Heart right ventricle (tissue), 16 donors: ENCODE measurements at regions not wholly inside any gene's neighbourhood (a gene's known extent, or its start where the extent isn't known, plus 50 kb on each side); places are given as distances from the start of the nearest gene placed in this dataset.

ENCODE experiments used
- ATAC-seq, 8 donors: fragments of 200-7000 bp; cut with Tn5 transposase; one replicate each; pipeline ENCODE4 v1.9.1; 2020; ENCODE audit warnings: mild to moderate bottlenecking in 8 of 8, moderate library complexity in 8 of 8, moderate number of reproducible peaks in 1 of 8
- DNase-seq, 2 donors: peaks; one replicate each; pipeline ENCODE4 v3.0.0-alpha.2; 2020
- H3K27ac ChIP-seq, 10 donors: fragments of 200-600 bp; sonication (generic) in 2 of 10; one replicate each; pipeline versions ENCODE4 v1.5.0 to v1.8.0; 2020 to 2022; ENCODE audit warnings: mild to moderate bottlenecking in 3 of 10
- H3K27me3 ChIP-seq, 7 donors: fragments of 200-600 bp; one replicate each; pipeline ENCODE4 v1.8.0; 2021 to 2022; ENCODE audit warnings: mild to moderate bottlenecking in 2 of 7
- H3K36me3 ChIP-seq, 9 donors: fragments of 200-600 bp; sonication (generic) in 1 of 9; one replicate each; pipeline versions ENCODE4 v1.5.0 to v1.8.0; 2020 to 2022; ENCODE audit warnings: mild to moderate bottlenecking in 2 of 9
- H3K4me1 ChIP-seq, 9 donors: fragments of 200-600 bp; sonication (generic) in 1 of 9; one replicate each; pipeline versions ENCODE4 v1.5.0 to v1.8.0; 2020 to 2022; ENCODE audit warnings: mild to moderate bottlenecking in 4 of 9
- H3K4me3 ChIP-seq, 10 donors: fragments of 200-600 bp; sonication (generic) in 2 of 10; one replicate each; pipeline versions ENCODE4 v1.5.0 to v1.8.0; 2020 to 2022; ENCODE audit warnings: mild to moderate bottlenecking in 7 of 10, moderate library complexity in 2 of 10
- H3K9me3 ChIP-seq, 11 donors: fragments of 200-600 bp in 10 of 11; sonication (generic) in 2 of 11; one replicate each; pipeline versions ENCODE4 v1.5.0 to v1.8.0; 2013 to 2022; ENCODE audit warnings: mild to moderate bottlenecking in 2 of 11, control low read depth in 1 of 11, moderate library complexity in 1 of 11
- WGBS, 2 donors: extraction: QIAGEN DNeasy Blood & Tissue Kit; methylation state at CpG; one replicate each; pipeline ENCODE4 v1.1.7; 2013; ENCODE audit warnings: inconsistent platforms in 1 of 2; 5-methylcytosine and 5-hydroxymethylcytosine counted together
- intact Hi-C, 10 donors: fragments of 100-400 bp; cut with DNase I; formaldehyde crosslinking; loops; one replicate each; pipeline versions ENCODE4 v1.11.1 to v1.14.2; 2022
- TF ChIP-seq, protein P1 (sequence below), 9 donors: fragments of 200-600 bp; sonication (generic) in 2 of 9; IDR thresholded peaks; one replicate each; pipeline versions ENCODE4 v1.5.0 to v1.8.0; 2021 to 2022; ENCODE audit warnings: antibody characterized with exemption in 9 of 9, mild to moderate bottlenecking in 5 of 9, moderate library complexity in 1 of 9
- donor health status: Arrhythmogenic right ventricular cardiomyopathy.
- donor health status: ischemic (EF 13 %, LVEDD 7.1; RV severe dilation, severe dysfunction).
- donor health status: healthy with polysubstance abuse.
- donor health status: DM: no; HTN: yes; CAD: no.
- donor health status: DM: no; HTN: no; CAD: no.
- donor health status: ischemic (EF 25% LVEDD 6.9; RV normal size, moderate dysfunction).
- donor health status: ischemic (EF 25% LVEDD 5.7; RV mildly dilated, moderate dysfunction).
- donor health status: healthy.
- donor health status: DM: yes; HTN: yes; CAD: no.
- donor health status: Ischemic cardiomyopathy.
- donor health status: ischemic (EF 35%, LVEDD 5.7; RV mildly dilated, moderate dysfunction).
- donor health status: nonischemic (EF 11% LVEDD 7.7; RV severe dilation, severe dysfunction).
- donor health status: DM: yes; HTN: yes; CAD: no.
- donor health status: PGD.
- donor health status: ischemic (EF 29% LVEDD 5.4; RV normal size, mild dysfunction).
- donor health status: nonischemic (EF 23%, LVEDD 6.1; RV moderate dilation, normal function).

DNA sequence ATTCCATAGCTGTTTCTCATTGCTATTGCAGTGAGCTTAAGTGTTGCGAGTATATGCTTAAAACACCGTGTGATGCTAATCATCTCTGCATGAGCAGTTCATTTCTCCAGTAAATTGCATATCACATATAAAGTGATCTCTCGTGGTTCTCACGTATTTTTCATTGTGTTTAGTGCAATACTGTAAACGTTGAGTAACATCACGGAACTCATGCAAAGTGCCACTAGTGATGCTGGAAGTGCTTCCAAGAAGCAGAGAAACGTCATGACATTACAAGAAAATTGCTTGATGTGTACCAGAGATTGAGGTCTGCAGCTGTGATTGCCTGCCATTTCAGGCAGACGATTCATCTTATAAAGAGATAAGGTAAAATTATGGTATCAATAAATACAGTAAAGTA, 830.4 kb downstream of the GRIK2 start:
- 85 to 89% methylated on average over 8 of the region's 8 CpGs for WGBS, 2 donors
- H3K4me1 ChIP-seq: no peaks in the 10 kb centered on the region
- DNase-seq: no peak

DNA sequence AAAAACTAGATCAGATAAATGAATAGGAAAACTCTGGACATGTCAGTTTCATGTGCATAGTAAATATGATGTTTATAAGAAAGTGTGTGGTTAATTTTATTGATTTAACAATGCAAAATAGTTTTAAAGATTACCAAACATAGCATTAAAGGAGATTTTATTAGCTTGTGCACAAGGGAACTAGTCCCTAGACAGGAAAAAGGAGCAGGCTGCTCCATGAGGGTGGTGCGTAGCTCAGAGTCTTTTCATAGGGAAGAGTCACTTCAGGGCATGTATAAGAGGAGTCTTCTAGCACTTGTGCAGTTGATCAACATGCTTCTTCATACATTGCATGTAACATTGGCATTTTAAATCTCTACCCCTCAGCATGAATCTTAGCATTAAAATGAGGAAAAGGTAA, 835.8 kb downstream of the GRIK2 start:
- TF ChIP-seq, protein P1, sequence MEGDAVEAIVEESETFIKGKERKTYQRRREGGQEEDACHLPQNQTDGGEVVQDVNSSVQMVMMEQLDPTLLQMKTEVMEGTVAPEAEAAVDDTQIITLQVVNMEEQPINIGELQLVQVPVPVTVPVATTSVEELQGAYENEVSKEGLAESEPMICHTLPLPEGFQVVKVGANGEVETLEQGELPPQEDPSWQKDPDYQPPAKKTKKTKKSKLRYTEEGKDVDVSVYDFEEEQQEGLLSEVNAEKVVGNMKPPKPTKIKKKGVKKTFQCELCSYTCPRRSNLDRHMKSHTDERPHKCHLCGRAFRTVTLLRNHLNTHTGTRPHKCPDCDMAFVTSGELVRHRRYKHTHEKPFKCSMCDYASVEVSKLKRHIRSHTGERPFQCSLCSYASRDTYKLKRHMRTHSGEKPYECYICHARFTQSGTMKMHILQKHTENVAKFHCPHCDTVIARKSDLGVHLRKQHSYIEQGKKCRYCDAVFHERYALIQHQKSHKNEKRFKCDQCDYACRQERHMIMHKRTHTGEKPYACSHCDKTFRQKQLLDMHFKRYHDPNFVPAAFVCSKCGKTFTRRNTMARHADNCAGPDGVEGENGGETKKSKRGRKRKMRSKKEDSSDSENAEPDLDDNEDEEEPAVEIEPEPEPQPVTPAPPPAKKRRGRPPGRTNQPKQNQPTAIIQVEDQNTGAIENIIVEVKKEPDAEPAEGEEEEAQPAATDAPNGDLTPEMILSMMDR (IDR thresholded peaks at IDR 0.05): no peak
- WGBS, 2 donors: 84 to 86% methylated on average over 1 of the region's 1 CpG

More for the DNA sequence above, 830.4 kb downstream of the GRIK2 start:
- no peak for ATAC-seq
- intact Hi-C loops: no loop called here
- H3K36me3 ChIP-seq: no peaks in the 10 kb centered on the region
- TF ChIP-seq, protein P1 (IDR thresholded peaks at IDR 0.05): no peak
- H3K9me3 ChIP-seq: no peaks in the 10 kb centered on the region
- H3K27me3 ChIP-seq: no peaks in the 10 kb centered on the region
- H3K4me3 ChIP-seq: no peak overlapping the region
- H3K27ac ChIP-seq: no peak overlapping the region

More for the DNA sequence above, 835.8 kb downstream of the GRIK2 start:
- Histone ChIP-seq H3K36me3 (no peaks in the 10 kb centered on the region), H3K27ac (no peak overlapping the region), H3K4me1 (no peaks in the 10 kb centered on the region), H3K9me3 (peaks cover 0 to 9% (median 0%) of the 10 kb centered on the region in 11 donors), H3K27me3 (no peaks in the 10 kb centered on the region), H3K4me3 (no peak overlapping the region)
- no peak for ATAC-seq
- intact Hi-C loops: no loop called here
- no peak for DNase-seq
